B cell (primary cell): ENCODE measurements at regions not wholly inside any gene's neighbourhood (a gene's known extent, or its start where the extent isn't known, plus 50 kb on each side); places are given as distances from the start of the nearest gene placed in this dataset.

Experiments used
- ATAC-seq: fragments of 200-7000 bp; cut with Tn5 transposase; one replicate; pipeline ENCODE4 v1.10.0; 2021; ENCODE audit warnings: low read depth, mild to moderate bottlenecking, moderate number of reproducible peaks, moderate library complexity
- CTCF ChIA-PET: fragments of 350-600 bp; sonication (Branson Sonifier 250); formaldehyde crosslinking; loops from one replicate; lab custom pipeline; 2021; ENCODE audit warnings: antibody characterized with exemption, inconsistent platforms; lab: Charles Lee
- POLR2A ChIA-PET: fragments of 350-600 bp; sonication (Branson Sonifier 250); formaldehyde crosslinking; loops from one replicate; lab custom pipeline; 2021; ENCODE audit warnings: antibody characterized with exemption; lab: Charles Lee
- DNase-seq: peaks from one replicate; pipeline ENCODE4 v3.0.0; 2013
- H2AFZ ChIP-seq: 2 replicates; pipeline ENCODE4 v1.6.1; 2012; ENCODE audit warnings: mild to moderate bottlenecking, low read depth, low read length; ENCODE audit not compliant: insufficient read depth, poor library complexity, severe bottlenecking
- H3K27ac ChIP-seq, 2 donors: 1 replicate in 1 of 2; 2 replicates in 1 of 2; pipeline ENCODE4 v1.5.1; 2012 to 2013; ENCODE audit warnings: low read length in 2 of 2, mild to moderate bottlenecking in 2 of 2, moderate library complexity in 1 of 2
- H3K27me3 ChIP-seq, 4 experiments: fragments of 200-600 bp in 1 of 4; sonication (generic) in 1 of 4; replicated peaks in 1 of 4; 1 replicate in 2 of 4; 2 replicates in 2 of 4; pipeline versions ENCODE4 v1.6.1 to v1.7.0; 2013 to 2016; ENCODE audit warnings: low read length in 3 of 4, mild to moderate bottlenecking in 2 of 4, mixed read lengths in 1 of 4, moderate library complexity in 1 of 4; ENCODE audit not compliant: insufficient read depth in 4 of 4, control insufficient read depth in 3 of 4; ENCODE audit errors: control extremely low read depth in 1 of 4
- H3K36me3 ChIP-seq, 2 experiments: replicated peaks in 1 of 2; 1 replicate in 1 of 2; 2 replicates in 1 of 2; pipeline versions ENCODE4 v1.6.1 to v1.7.1; 2013; ENCODE audit warnings: low read length in 1 of 2; ENCODE audit not compliant: insufficient read depth in 2 of 2, control insufficient read depth in 1 of 2; ENCODE audit errors: control extremely low read depth in 1 of 2, extremely low read depth in 1 of 2
- H3K4me1 ChIP-seq, 2 donors: fragments of 200-600 bp in 1 of 2; sonication (generic) in 1 of 2; 1 replicate in 1 of 2; 2 replicates in 1 of 2; pipeline versions ENCODE4 v1.5.1 to v1.6.1; 2013 to 2017; ENCODE audit warnings: low read length in 2 of 2; ENCODE audit not compliant: control insufficient read depth in 2 of 2, insufficient read depth in 2 of 2
- H3K4me2 ChIP-seq: replicated peaks from 2 replicates; pipeline ENCODE3; 2012; ENCODE audit warnings: mild to moderate bottlenecking, low read depth, low read length; ENCODE audit not compliant: poor library complexity, severe bottlenecking
- H3K4me3 ChIP-seq, 5 experiments: fragments of 200-600 bp in 1 of 5; sonication (generic) in 1 of 5; 1 replicate in 3 of 5; 2 replicates in 2 of 5; pipeline versions ENCODE4 v1.5.1 to v1.7.0; 2011 to 2016; ENCODE audit warnings: low read length in 4 of 5, mild to moderate bottlenecking in 4 of 5, low read depth in 2 of 5, control low read depth in 1 of 5, moderate library complexity in 1 of 5; ENCODE audit not compliant: insufficient read depth in 1 of 5; ENCODE audit errors: control extremely low read depth in 1 of 5, extremely low read depth in 1 of 5
- H3K79me2 ChIP-seq: fragments of 200-600 bp; sonication (generic); one replicate; pipeline ENCODE4 v1.6.0; 2016; ENCODE audit warnings: low read length; ENCODE audit not compliant: control insufficient read depth, insufficient read depth
- H3K9ac ChIP-seq: fragments of 200-600 bp; sonication (generic); 2 replicates; pipeline ENCODE4 v1.6.1; 2017; ENCODE audit warnings: mild to moderate bottlenecking, low read length, moderate library complexity
- H3K9me3 ChIP-seq, 3 donors: one replicate each; pipeline versions ENCODE4 v1.6.1 to v1.7.1; 2013; ENCODE audit warnings: low read length in 2 of 3; ENCODE audit not compliant: control insufficient read depth in 2 of 3, insufficient read depth in 1 of 3; ENCODE audit errors: control extremely low read depth in 1 of 3
- H4K20me1 ChIP-seq: 2 replicates; pipeline ENCODE4 v1.6.0; 2012; ENCODE audit warnings: mild to moderate bottlenecking, low read length; ENCODE audit not compliant: insufficient read depth, control insufficient read depth, poor library complexity, severe bottlenecking
- H3K27ac Mint-ChIP-seq: one replicate; pipeline ENCODE4 v1.8.0; 2021; ENCODE audit warnings: mixed read lengths
- H3K27me3 Mint-ChIP-seq: one replicate; pipeline ENCODE4 v1.8.0; 2021; ENCODE audit warnings: mixed read lengths
- H3K4me1 Mint-ChIP-seq: one replicate; pipeline ENCODE4 v1.8.0; 2021; ENCODE audit warnings: mixed read lengths
- H3K4me3 Mint-ChIP-seq: one replicate; pipeline ENCODE4 v1.8.0; 2021; ENCODE audit warnings: mixed read lengths
- H3K9me3 Mint-ChIP-seq: one replicate; pipeline ENCODE4 v1.8.0; 2022; ENCODE audit warnings: mixed read lengths; ENCODE audit not compliant: insufficient read depth
- CTCF ChIP-seq: fragments of 200-600 bp; IDR thresholded peaks from one replicate; pipeline ENCODE4 v1.8.0; 2022; ENCODE audit warnings: antibody characterized with exemption, mild to moderate bottlenecking
- EZH2 ChIP-seq: IDR thresholded peaks from 2 replicates; pipeline ENCODE4 v1.6.1; 2012; ENCODE audit warnings: borderline replicate concordance, low read depth, mild to moderate bottlenecking, moderate library complexity, low read length; ENCODE audit not compliant: insufficient read depth, poor library complexity, severe bottlenecking
- WGBS: methylation state at CpG from one replicate; pipeline ENCODE4 v1.1.5; 2013; ENCODE audit warnings: missing lambda C conversion rate; ENCODE audit not compliant: insufficient coverage; 5-methylcytosine and 5-hydroxymethylcytosine counted together
- intact Hi-C: fragments of 100-400 bp; cut with micrococcal nuclease; formaldehyde crosslinking; loops from one replicate; pipeline ENCODE4 v1.10.0; 2022

- DNase-seq (no peak), ATAC-seq (no peak)
- no peaks in the 10 kb centered on the region for H3K27me3 Mint-ChIP-seq
- WGBS = no CpG with 5 or more reads among the region's 1 CpG
- Histone ChIP-seq H3K9ac (no peak overlapping the region), H3K79me2 (no peaks in the 10 kb centered on the region), H4K20me1 (no peaks in the 10 kb centered on the region), H3K9me3 (peaks cover 0 to 2% (median 0%) of the 10 kb centered on the region in 3 donors), H3K4me3 (no peak overlapping the region), H3K27me3 (no peaks in the 10 kb centered on the region), H2AFZ (no peak overlapping the region), H3K4me2 (no peak overlapping the region), H3K27ac (no peak overlapping the region), H3K36me3 (no peaks in the 10 kb centered on the region), H3K4me1 (no peaks in the 10 kb centered on the region)
- ChIA-PET POLR2A (no interaction called here), CTCF (no interaction called here)
- H3K9me3 Mint-ChIP-seq = no peaks in the 10 kb centered on the region
- H3K27ac Mint-ChIP-seq = no peak overlapping the region
- no peak overlapping the region for H3K4me3 Mint-ChIP-seq
- intact Hi-C loops = no loop called here
- H3K4me1 Mint-ChIP-seq = no peaks in the 10 kb centered on the region
- TF ChIP-seq EZH2 = no peak
Measured at GRCh38 chr10:23978317-23978716, 230.6 kb upstream of the KIAA1217 start.

- H3K9ac ChIP-seq = no peak overlapping the region
- TF ChIP-seq CTCF (no peak), EZH2 (no peak)
- H3K4me2 ChIP-seq = no peak overlapping the region
- H3K27me3 ChIP-seq = no peaks in the 10 kb centered on the region
- DNase-seq (no peak), ATAC-seq (no peak)
- H3K27ac ChIP-seq = no peak overlapping the region
- Mint-ChIP-seq H3K4me1 (no peaks in the 10 kb centered on the region), H3K27ac (no peak overlapping the region), H3K4me3 (no peak overlapping the region), H3K9me3 (peaks cover 4% of the 10 kb centered on the region), H3K27me3 (no peaks in the 10 kb centered on the region)
- no peaks in the 10 kb centered on the region for H3K36me3 ChIP-seq
- H2AFZ ChIP-seq = no peak overlapping the region
- ChIA-PET POLR2A (no interaction called here), CTCF (no interaction called here)
- H3K4me1 ChIP-seq = no peaks in the 10 kb centered on the region
- no peaks in the 10 kb centered on the region for H4K20me1 ChIP-seq
- intact Hi-C loops = no loop called here
- H3K79me2 ChIP-seq = no peaks in the 10 kb centered on the region
- 61% methylated on average over 3 of the region's 3 CpGs for WGBS
- H3K4me3 ChIP-seq = no peak overlapping the region
- H3K9me3 ChIP-seq = peaks cover 0 to 4% (median 0%) of the 10 kb centered on the region in 3 donors
Measured at GRCh38 chr10:23980094-23980493, 228.8 kb upstream of the KIAA1217 start.
